HPDE6-E6E7 (cell line): ENCODE measurements at regions not wholly inside any gene's neighbourhood (a gene's known extent, or its start where the extent isn't known, plus 50 kb on each side); places are given as distances from the start of the nearest gene placed in this dataset.

Experiments used
- DNase-seq: peaks from one replicate; pipeline ENCODE4 v3.0.0; 2011; ENCODE audit warnings: missing footprints; ENCODE audit errors: extremely low spot score

DNA sequence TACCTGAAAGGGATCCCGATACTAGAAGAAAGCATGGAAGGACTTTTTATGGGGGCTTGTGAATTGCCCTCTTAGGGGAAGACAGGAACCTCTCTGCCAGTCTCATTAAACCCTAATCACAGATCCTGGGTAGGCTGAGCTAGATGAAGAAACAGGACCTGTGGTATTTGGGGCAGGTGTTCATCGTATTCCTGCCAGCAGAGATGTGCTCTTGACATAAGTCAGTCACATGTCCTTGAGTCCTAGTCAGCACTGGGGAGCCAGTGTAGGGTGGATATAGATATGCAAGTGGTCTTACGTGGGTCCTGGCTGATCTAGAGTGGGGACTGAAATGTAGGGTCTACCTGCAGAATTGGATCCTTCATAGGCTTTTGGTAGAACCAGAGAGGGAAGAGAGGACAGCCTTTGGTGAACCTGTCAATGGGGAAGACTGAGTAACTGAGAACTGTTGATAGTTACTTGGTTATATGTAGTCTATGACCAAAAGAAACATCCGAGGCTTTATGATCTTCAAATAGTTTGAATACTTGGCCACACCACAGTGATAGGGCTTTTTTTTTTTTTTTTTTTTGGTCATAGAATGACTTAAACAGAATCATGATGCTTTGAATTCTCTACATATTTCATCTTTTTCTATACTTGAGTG lies 63.5 kb upstream of the WDR1 start:
- no peak for DNase-seq

DNA sequence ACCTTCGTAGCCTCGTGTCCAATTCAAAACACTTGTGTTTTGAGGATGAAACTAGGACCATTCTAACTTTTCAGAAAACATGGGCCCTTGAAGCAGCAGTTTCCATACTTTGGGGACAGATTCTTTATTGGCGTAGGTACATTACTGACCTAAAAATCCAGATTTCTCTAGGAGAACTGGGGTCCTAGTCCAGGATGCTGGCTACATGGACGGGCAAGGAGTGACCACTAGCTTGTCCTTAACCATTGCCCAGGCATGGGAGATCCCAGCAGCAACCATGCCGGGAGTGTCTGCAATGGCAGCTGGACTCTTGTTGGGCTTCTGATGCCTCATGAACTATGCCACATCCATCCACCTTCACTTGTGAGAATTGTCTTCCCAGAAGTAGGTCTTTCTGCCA lies 62.2 kb upstream of the WDR1 start:
- DNase-seq = no peak

DNA sequence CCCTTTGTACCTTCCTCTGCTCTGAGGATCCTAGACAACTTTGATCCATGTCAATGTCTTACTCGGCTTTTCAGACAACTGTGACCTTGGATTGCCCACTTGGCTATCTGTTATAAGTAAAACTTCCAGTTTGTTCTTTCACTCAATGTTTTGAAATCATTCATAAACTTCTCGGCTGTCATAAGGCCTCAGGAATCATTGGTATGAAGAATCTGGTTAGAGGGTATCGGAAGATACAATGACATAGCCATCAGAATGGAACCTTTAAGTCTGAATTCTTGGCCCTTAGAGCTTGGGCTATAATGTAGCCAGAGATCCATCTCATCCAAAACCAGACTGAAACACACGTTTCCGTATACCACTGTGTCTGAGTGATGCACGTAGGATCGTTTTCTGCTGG lies 59.0 kb upstream of the WDR1 start:
- no peak for DNase-seq

DNA sequence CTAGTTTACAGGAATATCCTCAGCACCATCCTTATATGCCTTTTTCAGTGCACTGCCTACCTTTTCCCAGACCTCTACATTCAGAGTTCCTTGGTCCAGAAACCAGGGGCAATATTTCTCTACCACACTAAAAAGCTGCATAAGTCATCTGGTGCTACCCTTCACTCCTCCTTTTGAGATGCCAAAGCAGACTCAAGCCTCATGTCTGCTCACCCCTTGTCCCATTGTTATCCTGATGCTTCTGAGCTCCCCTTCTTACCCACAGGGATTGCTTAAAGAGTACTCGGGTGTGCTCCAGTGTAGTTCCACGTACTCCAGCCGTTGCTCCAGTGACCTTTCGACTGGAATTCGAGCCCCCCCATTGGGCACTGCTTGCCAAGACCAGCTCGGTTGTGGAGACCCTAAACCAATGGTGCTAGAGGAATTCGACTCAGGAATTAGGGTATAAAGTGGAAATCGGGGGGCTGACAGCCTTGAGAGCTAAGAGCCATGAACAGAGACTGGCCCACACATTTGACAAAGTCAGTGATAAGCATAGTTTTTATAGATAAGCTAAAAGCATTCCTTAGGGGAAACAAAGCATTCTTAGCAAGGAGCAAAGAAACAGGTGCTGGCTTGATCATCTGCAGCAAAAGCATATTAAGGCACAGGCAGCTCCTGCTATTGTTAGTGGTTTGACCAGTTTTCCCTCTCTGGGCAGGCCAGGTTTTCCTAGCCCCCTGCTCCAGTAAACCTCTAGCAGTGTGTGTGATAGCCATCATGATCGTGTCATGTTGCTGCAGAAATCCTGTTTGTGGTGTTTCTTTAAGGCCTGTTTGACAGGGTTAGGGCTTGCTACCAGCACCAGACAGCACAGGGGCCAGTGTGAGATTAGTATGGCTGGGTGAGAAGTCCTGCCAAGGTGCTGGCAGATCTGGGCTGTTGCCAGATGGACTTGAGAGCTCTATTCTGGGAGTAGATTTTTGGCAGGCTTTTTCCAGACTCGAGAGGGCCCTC lies 57.5 kb upstream of the WDR1 start:
- DNase-seq = no peak

DNA sequence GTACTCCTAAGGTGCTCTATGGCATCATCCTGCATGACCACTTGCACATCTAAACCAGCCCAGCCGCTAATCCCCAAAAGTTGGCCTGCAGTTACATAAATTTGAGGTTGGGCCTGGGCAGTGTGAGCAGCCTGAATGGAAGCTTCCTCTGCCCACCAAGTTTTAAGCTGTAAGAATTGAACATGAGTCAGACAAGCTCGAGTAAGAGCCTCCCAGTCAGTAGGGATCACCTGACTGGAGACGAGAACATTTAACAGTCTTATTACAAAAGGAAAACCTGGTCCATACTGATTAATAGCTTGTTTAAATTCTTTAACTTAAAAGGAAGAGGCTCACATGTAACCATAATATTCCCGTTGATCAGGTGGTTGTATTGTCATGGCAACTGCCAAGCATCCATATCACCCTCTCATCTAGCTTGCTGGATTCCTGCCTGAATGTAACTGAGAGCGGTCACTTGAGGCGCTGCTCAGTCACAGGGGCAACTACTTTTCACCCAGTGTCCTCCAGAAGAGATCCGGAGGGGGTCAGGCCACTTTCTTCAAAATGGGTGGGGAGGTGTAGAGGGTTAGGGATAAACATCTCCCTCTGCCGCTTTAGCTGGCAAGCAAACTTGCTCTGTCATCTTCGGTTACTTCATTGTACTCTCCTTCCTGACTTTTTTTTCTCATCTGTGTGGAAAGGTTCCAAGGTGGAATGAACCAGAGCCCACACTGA lies 56.6 kb upstream of the WDR1 start:
- DNase-seq = no peak

DNA sequence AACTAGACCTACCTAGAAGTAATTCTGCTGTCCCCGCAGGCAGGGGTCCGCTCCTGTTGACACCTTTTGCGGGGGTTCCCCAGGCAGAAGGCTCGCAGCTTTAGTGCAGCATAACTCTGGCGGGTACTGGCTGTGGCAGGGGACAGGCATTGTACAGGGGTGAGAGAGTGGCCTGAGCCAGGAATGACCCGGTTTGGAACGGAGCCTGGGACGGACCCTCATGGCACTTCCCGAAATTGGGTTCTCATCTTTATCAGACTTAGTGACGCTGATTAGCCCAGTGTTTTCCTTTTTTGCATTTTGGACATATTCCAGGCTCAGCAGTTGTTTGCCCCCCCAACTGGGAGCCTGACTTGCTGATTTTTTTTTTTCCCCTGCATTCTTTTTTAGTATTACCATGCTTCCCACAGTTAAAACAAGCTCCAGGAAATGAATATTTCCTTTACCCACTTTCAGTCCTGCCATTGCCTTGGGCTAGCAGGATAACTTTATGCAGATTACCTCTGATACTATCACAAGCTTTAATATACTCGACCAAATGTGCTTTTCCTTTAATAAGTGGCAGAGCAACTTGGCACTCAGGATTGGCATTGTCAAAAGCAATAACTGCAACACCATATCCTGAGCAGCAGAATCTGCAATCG lies 55.8 kb upstream of the WDR1 start:
- DNase-seq = no peak

DNA sequence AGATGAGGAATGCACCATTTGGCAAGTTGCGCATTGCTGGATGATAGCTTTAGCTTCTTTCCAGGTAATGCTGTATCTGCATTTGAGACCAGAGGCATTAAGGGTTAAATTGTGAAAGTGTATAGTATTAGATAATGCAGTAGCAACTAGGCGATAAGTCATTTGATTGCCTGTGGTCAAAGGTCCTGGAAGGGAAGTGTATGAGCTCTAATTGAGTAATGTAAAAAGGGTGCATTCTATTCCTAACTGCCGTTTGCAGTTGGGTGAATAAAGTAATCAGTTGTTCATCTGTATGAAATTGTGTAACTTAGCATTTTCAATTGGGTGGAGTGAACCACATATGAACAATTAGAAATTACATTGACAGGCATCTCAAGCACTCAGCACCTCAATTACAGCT lies 54.5 kb upstream of the WDR1 start:
- DNase-seq = no peak

DNA sequence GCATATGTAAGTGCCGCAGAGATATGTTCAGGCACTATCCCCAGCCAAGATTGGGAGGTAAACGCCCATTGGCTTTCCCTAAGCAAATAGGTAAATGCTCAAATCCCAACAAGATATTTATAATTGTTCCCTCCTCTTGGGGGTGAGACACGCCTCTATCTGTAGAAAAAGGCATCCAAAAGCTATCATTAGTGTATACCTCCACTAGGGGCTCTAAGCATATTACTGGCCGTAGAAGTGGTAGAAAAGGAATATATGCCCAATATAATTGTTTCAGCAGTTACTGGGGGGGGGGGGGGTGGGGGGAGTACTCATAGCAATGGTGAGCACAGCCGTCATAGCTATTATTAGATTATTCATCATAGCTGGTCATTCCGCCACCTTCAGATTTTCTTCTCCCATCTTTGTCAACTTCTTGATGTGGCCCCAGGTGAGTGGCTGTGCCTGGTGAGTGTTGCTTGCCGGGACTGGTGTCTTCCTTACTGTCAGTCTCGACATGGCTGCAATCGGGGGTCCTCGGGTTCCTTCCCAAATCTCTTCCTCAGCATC lies 53.3 kb upstream of the WDR1 start:
- DNase-seq = no peak

DNA sequence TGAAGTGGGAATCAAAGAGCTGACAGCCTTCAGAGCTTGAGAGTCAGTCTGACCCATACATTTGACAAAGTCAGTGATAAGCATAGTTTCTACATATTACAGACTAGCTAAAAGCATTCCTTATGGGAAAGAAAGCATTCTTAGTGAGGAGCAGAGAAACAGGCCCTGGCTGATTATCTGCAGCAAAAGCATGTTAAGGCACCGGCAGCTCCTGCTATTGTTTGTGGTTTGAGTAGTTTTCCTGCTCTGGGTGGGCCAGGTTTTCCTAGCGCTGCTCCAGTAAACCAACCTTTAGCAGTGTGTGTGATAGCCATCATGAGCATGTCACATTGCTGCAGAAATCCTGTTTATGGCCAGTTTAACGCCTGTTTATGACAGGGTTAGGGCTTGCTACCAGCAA lies 51.6 kb upstream of the WDR1 start:
- DNase-seq = no peak

DNA sequence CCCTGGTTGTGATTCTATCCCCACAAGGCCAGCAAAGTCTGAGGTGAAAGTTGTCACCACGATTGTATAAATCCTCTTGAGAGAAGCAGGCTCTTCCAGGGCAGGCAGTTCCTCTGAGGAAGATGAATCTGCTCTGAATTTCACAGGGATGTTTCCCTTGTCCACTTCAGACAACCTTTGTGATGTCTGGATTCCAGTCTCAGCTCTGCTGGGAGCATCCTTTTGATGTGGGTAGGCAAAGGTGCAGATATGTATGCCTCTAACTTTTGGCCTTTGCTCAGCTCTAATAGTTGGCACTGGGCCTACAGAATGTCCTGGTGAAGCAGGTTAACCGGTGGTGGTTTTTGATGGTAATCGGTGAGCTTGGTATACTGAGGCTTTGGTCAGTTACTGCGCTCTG lies 50.6 kb upstream of the WDR1 start:
- DNase-seq = no peak
